ENCODE measurements at regions not wholly inside any gene's neighbourhood (a gene's known extent, or its start where the extent isn't known, plus 50 kb on each side); places are given as distances from the start of the nearest gene placed in this dataset.
"Not testable (repeated sequence)": the region's sequence is repeated elsewhere in the genome, so short reads cannot be mapped to it uniquely, and the experiment has no call there.

DNA sequence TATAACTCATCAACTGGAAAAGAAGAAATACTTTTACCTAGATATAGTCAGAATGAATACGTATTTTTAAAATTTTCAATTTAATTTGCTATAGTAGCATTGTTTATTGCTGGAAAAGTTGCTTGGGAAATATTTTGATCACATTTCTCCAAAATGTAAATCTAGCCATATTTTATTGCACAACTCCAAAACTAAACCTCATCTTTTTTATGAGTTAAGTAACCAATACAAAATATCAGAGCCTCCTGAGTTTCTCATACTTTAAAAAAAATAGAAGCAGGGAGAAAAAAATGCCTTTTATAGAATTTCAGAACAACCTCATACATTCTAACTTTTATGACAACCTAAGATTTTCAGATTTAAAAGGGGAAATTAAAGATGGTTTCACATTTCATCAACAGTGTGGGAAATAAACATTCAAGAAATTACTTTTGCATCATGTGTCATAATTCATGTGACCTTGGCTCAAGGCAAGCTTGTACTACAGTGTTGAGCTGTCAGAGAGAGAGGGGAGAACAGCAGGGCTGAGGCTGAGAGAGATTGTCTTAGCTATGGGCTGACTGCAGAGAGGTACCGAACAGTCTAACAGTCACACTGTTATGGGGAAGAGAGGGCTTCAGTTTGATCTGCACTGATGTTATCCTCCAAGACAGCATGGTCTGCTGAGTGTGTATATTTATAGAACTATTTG is 519.0 kb downstream of the LTN1 start:
- Histone ChIP-seq H3K27me3 (ENCODE audit: low read length) (no peaks in the 10 kb centered on the region), H3K36me3 (ENCODE audit: low read length) (no peaks in the 10 kb centered on the region), H3K9ac (ENCODE audit: low read length) (no peak overlapping the region), H3F3A (ENCODE audit: insufficient read depth) (no peaks in the 10 kb centered on the region), H3K9me3 (ENCODE audit: insufficient read depth, low read length) (peaks cover 5% of the 10 kb centered on the region; the same call in 1 of the 2 replicates), H3K79me2 (ENCODE audit: insufficient read depth, low read length) (no peaks in the 10 kb centered on the region), H3K4me3 (ENCODE audit: insufficient read depth, low read length, poor library complexity, severe bottlenecking) (no peak overlapping the region), H3K9me2 (replicated peaks; ENCODE audit: insufficient read depth, low read length) (no peaks in the 10 kb centered on the region), H3K27ac (ENCODE audit: low read depth, low read length) (no peak overlapping the region), H4K20me1 (ENCODE audit: low read depth, low read length) (no peaks in the 10 kb centered on the region), H2AFZ (ENCODE audit: low read depth, low read length, severe bottlenecking) (no peak overlapping the region), H3K4me2 (ENCODE audit: low read depth, low read length, poor library complexity, severe bottlenecking) (no peak overlapping the region)
- no peak for TF ChIP-seq EZH2phosphoT487 (conservative IDR thresholded peaks at IDR 0.05; ENCODE audit: low read length)
- TF ChIP-seq, protein P1, sequence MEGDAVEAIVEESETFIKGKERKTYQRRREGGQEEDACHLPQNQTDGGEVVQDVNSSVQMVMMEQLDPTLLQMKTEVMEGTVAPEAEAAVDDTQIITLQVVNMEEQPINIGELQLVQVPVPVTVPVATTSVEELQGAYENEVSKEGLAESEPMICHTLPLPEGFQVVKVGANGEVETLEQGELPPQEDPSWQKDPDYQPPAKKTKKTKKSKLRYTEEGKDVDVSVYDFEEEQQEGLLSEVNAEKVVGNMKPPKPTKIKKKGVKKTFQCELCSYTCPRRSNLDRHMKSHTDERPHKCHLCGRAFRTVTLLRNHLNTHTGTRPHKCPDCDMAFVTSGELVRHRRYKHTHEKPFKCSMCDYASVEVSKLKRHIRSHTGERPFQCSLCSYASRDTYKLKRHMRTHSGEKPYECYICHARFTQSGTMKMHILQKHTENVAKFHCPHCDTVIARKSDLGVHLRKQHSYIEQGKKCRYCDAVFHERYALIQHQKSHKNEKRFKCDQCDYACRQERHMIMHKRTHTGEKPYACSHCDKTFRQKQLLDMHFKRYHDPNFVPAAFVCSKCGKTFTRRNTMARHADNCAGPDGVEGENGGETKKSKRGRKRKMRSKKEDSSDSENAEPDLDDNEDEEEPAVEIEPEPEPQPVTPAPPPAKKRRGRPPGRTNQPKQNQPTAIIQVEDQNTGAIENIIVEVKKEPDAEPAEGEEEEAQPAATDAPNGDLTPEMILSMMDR (IDR thresholded peaks at IDR 0.05; ENCODE audit: insufficient read depth, low read length, poor library complexity, severe bottlenecking), result no peak

DNA sequence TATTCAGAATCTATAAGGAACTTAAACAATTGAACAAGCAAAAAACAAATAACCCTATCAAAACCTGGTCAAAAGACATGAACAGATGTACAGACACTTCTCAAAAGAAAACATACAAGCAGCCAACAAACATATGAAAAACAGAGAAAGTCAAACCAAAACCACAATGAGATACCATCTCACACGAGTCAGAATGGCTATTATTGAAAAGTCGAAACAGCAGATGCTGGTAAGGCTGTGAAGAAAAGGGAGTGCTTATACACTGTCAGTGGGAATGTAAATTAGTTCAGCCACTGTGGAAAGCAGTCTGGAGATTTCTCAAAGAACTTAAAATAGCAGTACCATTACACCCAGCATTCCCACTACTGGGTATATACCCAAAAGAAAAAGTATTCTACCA is 520.1 kb downstream of the LTN1 start:
- not testable (repeated sequence) for H3K9me2 ChIP-seq (replicated peaks; ENCODE audit: insufficient read depth, low read length); H3K4me3 ChIP-seq (ENCODE audit: insufficient read depth, low read length, poor library complexity, severe bottlenecking); H3K4me2 ChIP-seq (ENCODE audit: low read depth, low read length, poor library complexity, severe bottlenecking); H3K27ac ChIP-seq (ENCODE audit: low read depth, low read length); H3F3A ChIP-seq (ENCODE audit: insufficient read depth); H4K20me1 ChIP-seq (ENCODE audit: low read depth, low read length); H3K79me2 ChIP-seq (ENCODE audit: insufficient read depth, low read length); H2AFZ ChIP-seq (ENCODE audit: low read depth, low read length, severe bottlenecking); H3K9me3 ChIP-seq (ENCODE audit: insufficient read depth, low read length); H3K36me3 ChIP-seq (ENCODE audit: low read length); H3K27me3 ChIP-seq (ENCODE audit: low read length); H3K9ac ChIP-seq (ENCODE audit: low read length)

DNA sequence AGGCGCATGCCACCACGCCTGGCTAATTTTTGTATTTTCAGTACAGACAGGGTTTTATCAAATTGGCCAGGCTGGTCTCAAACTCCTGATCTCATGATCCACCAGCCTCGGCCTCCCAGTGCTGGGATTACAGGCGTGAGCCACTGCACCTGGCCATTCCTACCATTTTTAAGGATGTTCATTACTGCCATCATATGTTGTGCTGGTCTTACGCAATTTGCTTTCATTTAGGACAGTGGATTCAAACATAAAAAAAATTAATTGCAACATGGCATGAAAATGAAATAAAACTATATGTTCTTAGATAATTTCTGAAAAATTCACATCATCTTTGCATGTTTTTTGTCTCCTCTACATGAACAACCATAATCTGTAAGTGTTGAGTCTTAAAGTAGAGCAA is 527.7 kb downstream of the LTN1 start:
- no peak overlapping the region for H3K4me3 ChIP-seq (ENCODE audit: insufficient read depth, low read length, poor library complexity, severe bottlenecking)
- H3K9ac ChIP-seq (ENCODE audit: low read length), result no peak overlapping the region
- no peaks in the 10 kb centered on the region for H3K9me2 ChIP-seq (replicated peaks; ENCODE audit: insufficient read depth, low read length)
- H2AFZ ChIP-seq (ENCODE audit: low read depth, low read length, severe bottlenecking), result no peak overlapping the region
- no peak overlapping the region for H3K4me2 ChIP-seq (ENCODE audit: low read depth, low read length, poor library complexity, severe bottlenecking)
- no peaks in the 10 kb centered on the region for H3K9me3 ChIP-seq (ENCODE audit: insufficient read depth, low read length)
- no peaks in the 10 kb centered on the region for H3K27me3 ChIP-seq (ENCODE audit: low read length)
- no peak for TF ChIP-seq EZH2phosphoT487 (conservative IDR thresholded peaks at IDR 0.05; ENCODE audit: low read length)
- TF ChIP-seq, protein P1 (IDR thresholded peaks at IDR 0.05; ENCODE audit: insufficient read depth, low read length, poor library complexity, severe bottlenecking), result no peak
- H3K36me3 ChIP-seq (ENCODE audit: low read length), result no peaks in the 10 kb centered on the region
- no peak overlapping the region for H3K27ac ChIP-seq (ENCODE audit: low read depth, low read length)
- no peaks in the 10 kb centered on the region for H3K79me2 ChIP-seq (ENCODE audit: insufficient read depth, low read length)
- no peaks in the 10 kb centered on the region for H3F3A ChIP-seq (ENCODE audit: insufficient read depth)
- no peaks in the 10 kb centered on the region for H4K20me1 ChIP-seq (ENCODE audit: low read depth, low read length)

DNA sequence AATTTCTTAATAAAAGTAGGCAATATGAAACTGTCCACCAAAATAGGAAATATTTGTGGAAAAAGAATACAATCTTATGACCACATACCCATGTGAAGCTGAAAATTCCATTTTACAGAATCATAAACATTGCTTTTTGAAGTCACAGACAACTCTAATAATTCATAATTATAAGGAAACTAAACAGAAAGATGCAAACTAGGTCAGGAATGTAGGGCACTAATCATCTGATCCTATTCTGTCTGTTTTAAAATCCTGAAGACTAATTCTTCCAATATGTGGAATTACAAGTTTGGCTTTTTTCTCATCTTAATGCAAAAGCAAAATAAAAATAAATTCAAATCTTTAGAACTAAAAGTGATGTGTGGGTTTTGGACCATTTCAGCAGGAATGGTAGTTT is 528.6 kb downstream of the LTN1 start:
- no peak overlapping the region for H3K4me3 ChIP-seq (ENCODE audit: insufficient read depth, low read length, poor library complexity, severe bottlenecking)
- H3K36me3 ChIP-seq (ENCODE audit: low read length), result no peaks in the 10 kb centered on the region

More for the DNA sequence above, 528.6 kb downstream of the LTN1 start:
- TF ChIP-seq EZH2phosphoT487 (conservative IDR thresholded peaks at IDR 0.05; ENCODE audit: low read length), result no peak
- TF ChIP-seq, protein P1 (IDR thresholded peaks at IDR 0.05; ENCODE audit: insufficient read depth, low read length, poor library complexity, severe bottlenecking), result no peak
- Histone ChIP-seq H3K27me3 (ENCODE audit: low read length) (no peaks in the 10 kb centered on the region), H3K4me2 (ENCODE audit: low read depth, low read length, poor library complexity, severe bottlenecking) (no peak overlapping the region), H4K20me1 (ENCODE audit: low read depth, low read length) (no peaks in the 10 kb centered on the region), H3K9me3 (ENCODE audit: insufficient read depth, low read length) (no peaks in the 10 kb centered on the region), H3K9ac (ENCODE audit: low read length) (no peak overlapping the region), H3K79me2 (ENCODE audit: insufficient read depth, low read length) (no peaks in the 10 kb centered on the region), H3F3A (ENCODE audit: insufficient read depth) (no peaks in the 10 kb centered on the region), H3K27ac (ENCODE audit: low read depth, low read length) (no peak overlapping the region), H2AFZ (ENCODE audit: low read depth, low read length, severe bottlenecking) (no peak overlapping the region), H3K9me2 (replicated peaks; ENCODE audit: insufficient read depth, low read length) (no peaks in the 10 kb centered on the region)
